ENCODE measurements at regions not wholly inside any gene's neighbourhood (a gene's known extent, or its start where the extent isn't known, plus 50 kb on each side); places are given as distances from the start of the nearest gene placed in this dataset.

GRCh38 chr6:144647406-144647964, 362.4 kb downstream of the UTRN start:
- TF ChIP-seq CTCF (IDR thresholded peaks at IDR 0.05; ENCODE audit: low read depth, low read length, missing input control) (no peak), YY1 (IDR thresholded peaks at IDR 0.05) (no peak), JUND (IDR thresholded peaks at IDR 0.05) (no peak), GABPA (IDR thresholded peaks at IDR 0.05 in 1 of 2, conservative IDR thresholded peaks at IDR 0.05 in 1 of 2) (no peak), ZBTB33 (IDR thresholded peaks at IDR 0.05) (no peak), MAX (IDR thresholded peaks at IDR 0.05) (no peak), TAF1 (conservative IDR thresholded peaks at IDR 0.05) (no peak), REST (IDR thresholded peaks at IDR 0.05) (no peak), HNF4G (IDR thresholded peaks at IDR 0.05) (no peak), RAD21 (IDR thresholded peaks at IDR 0.05) (no peak), SP1 (IDR thresholded peaks at IDR 0.05) (no peak), FOXA1 (IDR thresholded peaks at IDR 0.05) (no peak), ATF3 (IDR thresholded peaks at IDR 0.05) (no peak), EGR1 (IDR thresholded peaks at IDR 0.05; ENCODE audit: low read depth in 2 of 2) (no peak)

Measured in liver (tissue), 3 donors.